Thymus (tissue), 11 donors: ENCODE measurements at regions not wholly inside any gene's neighbourhood (a gene's known extent, or its start where the extent isn't known, plus 50 kb on each side); places are given as distances from the start of the nearest gene placed in this dataset.

Experiments
- DNase-seq, 9 donors: peaks; one replicate each; pipeline ENCODE4 v3.0.0-alpha.2; 2013; ENCODE audit warnings: low spot score in 9 of 9, low read depth in 6 of 9, missing footprints in 1 of 9
- H3K27ac ChIP-seq, 2 donors: one replicate each; pipeline ENCODE4 v1.5.1; 2013; ENCODE audit warnings: control low read depth in 1 of 2, low read depth in 1 of 2, low read length in 1 of 2, mild to moderate bottlenecking in 1 of 2, moderate library complexity in 1 of 2
- H3K27me3 ChIP-seq, 2 donors: one replicate each; pipeline ENCODE4 v1.5.1; 2013; ENCODE audit warnings: low read length in 1 of 2; ENCODE audit not compliant: control insufficient read depth in 2 of 2, insufficient read depth in 1 of 2
- H3K36me3 ChIP-seq, 2 donors: one replicate each; pipeline ENCODE4 v1.5.1; 2013; ENCODE audit warnings: low read length in 1 of 2, mild to moderate bottlenecking in 1 of 2, moderate library complexity in 1 of 2; ENCODE audit not compliant: control insufficient read depth in 2 of 2, insufficient read depth in 2 of 2
- H3K4me1 ChIP-seq, 2 donors: one replicate each; pipeline ENCODE4 v1.5.1; 2013; ENCODE audit warnings: low read length in 2 of 2; ENCODE audit not compliant: control insufficient read depth in 2 of 2, insufficient read depth in 2 of 2
- H3K4me3 ChIP-seq, 2 donors: one replicate each; pipeline ENCODE4 v1.5.1; 2013; ENCODE audit warnings: low read length in 2 of 2, control low read depth in 1 of 2, mild to moderate bottlenecking in 1 of 2
- H3K9me3 ChIP-seq, 2 donors: one replicate each; pipeline ENCODE4 v1.5.1; 2013; ENCODE audit warnings: low read length in 1 of 2, mild to moderate bottlenecking in 1 of 2; ENCODE audit not compliant: control insufficient read depth in 2 of 2, insufficient read depth in 1 of 2
- WGBS: extraction: QIAGEN DNeasy Blood & Tissue Kit; methylation state at CpG from one replicate; pipeline ENCODE4 v1.1.7; 2013; 5-methylcytosine and 5-hydroxymethylcytosine counted together
- donor health status: healthy.

DNA sequence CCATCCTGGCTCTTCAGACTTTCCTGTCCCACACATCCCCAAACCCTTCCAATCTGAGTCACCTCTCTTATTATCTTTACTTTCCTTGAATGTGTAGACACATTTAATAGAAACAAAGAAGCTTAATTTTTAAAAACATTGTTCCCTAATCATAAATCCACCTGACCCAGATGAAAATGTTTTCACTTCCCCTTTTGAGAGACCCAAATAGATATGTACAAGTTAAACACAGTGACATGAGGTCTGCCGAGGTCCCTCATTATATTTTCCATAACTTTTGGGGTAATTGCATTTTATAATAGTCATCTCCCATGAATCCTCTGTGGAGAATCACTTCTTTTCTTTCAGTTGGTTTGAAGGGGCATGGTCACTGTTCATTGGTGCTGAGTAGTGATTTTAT is 191.1 kb downstream of the GRIN2B start:
- H3K36me3 ChIP-seq = no peaks in the 10 kb centered on the region
- 61% methylated on average over 1 of the region's 1 CpG for WGBS
- H3K9me3 ChIP-seq = no peaks in the 10 kb centered on the region
- no peak overlapping the region for H3K4me3 ChIP-seq
- DNase-seq = no peak
- no peaks in the 10 kb centered on the region for H3K27me3 ChIP-seq
- no peak overlapping the region for H3K27ac ChIP-seq
- H3K4me1 ChIP-seq = no peaks in the 10 kb centered on the region

DNA sequence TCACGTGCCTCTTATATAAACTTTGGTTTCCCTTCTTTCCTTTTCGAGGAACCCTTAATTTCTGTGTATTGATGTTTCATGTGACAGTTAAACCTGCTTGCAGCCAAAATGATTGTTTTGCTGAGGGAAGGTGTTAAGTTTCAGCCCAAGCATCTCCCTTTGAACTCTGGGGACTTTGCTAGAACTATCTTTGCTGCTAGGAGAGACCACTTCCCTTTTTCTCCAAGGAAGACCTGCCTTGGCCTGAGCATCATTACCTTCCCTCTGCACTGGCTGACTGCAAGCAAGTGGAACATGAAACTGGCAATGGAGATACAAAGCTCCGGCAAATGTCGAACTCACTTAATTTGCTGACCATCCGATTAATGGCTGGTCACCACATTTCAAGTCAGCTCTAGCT is 192.8 kb downstream of the GRIN2B start:
- no peaks in the 10 kb centered on the region for H3K4me1 ChIP-seq

DNA sequence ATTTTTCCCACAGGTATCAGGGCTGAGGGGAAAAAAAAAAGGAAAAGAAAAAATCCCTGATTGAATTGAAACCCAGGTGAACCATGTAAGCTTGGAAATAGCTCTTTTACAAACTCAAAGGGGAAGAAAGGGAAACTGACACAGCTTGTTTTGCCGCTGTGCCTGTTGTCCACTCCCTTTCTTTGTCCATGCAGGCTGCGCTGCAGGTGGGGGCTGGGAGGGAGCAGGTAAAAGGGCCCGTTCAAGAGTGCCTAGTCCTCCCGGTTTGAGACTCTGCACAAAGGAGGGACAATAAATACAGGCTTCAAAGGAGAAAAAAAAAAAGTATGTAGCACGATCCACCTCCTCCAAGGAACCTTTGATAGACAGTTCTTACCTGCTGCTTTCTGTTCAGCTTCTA is 194.8 kb downstream of the GRIN2B start:
- WGBS = 62% methylated on average over 5 of the region's 5 CpGs
- Histone ChIP-seq H3K9me3 (no peaks in the 10 kb centered on the region), H3K36me3 (no peaks in the 10 kb centered on the region), H3K27me3 (no peaks in the 10 kb centered on the region), H3K4me1 (no peaks in the 10 kb centered on the region), H3K27ac (no peak overlapping the region), H3K4me3 (no peak overlapping the region)
- DNase-seq = no peak

More for the DNA sequence above, 192.8 kb downstream of the GRIN2B start:
- Histone ChIP-seq H3K27me3 (no peaks in the 10 kb centered on the region), H3K27ac (no peak overlapping the region), H3K36me3 (no peaks in the 10 kb centered on the region), H3K4me3 (no peak overlapping the region), H3K9me3 (no peaks in the 10 kb centered on the region)
- no peak for DNase-seq
- WGBS = 69% methylated on average over 5 of the region's 5 CpGs

DNA sequence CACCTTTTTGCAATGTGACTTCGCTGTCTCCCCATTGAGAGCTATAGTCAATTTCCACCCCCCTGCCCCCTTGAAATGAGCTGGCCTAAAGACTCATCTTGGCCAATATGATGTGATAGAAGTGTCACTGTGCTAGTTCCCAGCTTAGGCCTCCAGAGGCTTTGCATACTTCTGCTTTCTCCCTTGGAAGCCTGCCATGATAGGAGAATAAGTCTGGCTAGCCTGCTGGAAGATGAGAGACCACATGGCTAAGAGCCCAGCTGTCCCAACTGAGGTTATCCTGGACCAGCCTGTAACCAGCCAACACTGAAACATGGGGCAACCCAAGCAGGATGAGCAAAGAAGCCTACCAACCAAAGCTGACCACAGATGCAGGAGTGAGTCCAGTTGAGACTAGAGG is 196.9 kb downstream of the GRIN2B start:
- H3K36me3 ChIP-seq = no peaks in the 10 kb centered on the region
- no peak overlapping the region for H3K4me3 ChIP-seq
- H3K4me1 ChIP-seq = no peaks in the 10 kb centered on the region
- WGBS = 100% methylated on average over 1 of the region's 1 CpG
- H3K9me3 ChIP-seq = no peaks in the 10 kb centered on the region
- no peak overlapping the region for H3K27ac ChIP-seq
- no peak for DNase-seq
- no peaks in the 10 kb centered on the region for H3K27me3 ChIP-seq

DNA sequence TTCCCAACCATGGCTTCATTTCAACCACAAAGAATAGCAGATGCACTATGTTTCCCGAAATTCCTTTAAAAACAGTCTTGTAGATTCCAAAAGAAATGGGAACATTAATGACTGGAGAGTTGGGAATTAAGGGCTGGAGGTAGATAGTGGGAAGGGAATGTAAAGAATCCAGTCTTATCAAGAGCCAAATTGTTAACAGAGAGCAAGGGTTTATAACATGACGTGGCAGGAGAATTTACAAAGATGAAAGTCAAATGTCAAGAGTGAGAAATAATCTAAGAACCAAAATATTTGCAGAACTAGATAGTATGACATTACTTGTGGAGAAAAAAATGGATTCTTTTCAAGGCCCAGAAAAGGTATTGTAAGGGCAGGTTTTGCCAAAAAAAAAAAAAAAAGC is 200.9 kb downstream of the GRIN2B start:
- Histone ChIP-seq H3K27me3 (no peaks in the 10 kb centered on the region), H3K4me3 (no peak overlapping the region), H3K4me1 (no peaks in the 10 kb centered on the region), H3K9me3 (no peaks in the 10 kb centered on the region), H3K36me3 (no peaks in the 10 kb centered on the region), H3K27ac (no peak overlapping the region)
- DNase-seq = no peak
- WGBS = 84% methylated on average over 2 of the region's 2 CpGs

DNA sequence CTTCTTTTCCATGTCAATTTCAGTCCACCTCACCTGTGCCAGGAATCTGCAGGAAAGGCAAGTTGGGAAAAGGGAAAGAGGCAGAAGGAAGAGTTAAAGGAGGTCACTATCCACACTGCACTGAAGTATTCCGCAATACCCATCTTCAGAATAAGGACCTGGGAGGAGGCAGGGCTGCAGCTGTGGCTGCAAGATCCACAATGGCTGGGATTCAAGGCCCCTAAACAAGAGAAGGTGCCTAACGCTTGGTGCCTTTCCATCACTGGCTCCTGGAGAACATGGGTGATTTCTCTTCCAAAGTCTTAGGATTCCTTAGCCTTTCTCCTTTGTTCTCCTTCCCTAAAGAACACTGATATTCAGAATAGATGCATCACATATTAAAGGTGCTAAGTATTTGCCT is 204.0 kb downstream of the GRIN2B start:
- H3K4me1 ChIP-seq = no peaks in the 10 kb centered on the region
- H3K4me3 ChIP-seq = no peak overlapping the region
- DNase-seq = no peak
- no peaks in the 10 kb centered on the region for H3K36me3 ChIP-seq
- WGBS = 81% methylated on average over 2 of the region's 2 CpGs
- no peaks in the 10 kb centered on the region for H3K27me3 ChIP-seq
- H3K27ac ChIP-seq = no peak overlapping the region
- H3K9me3 ChIP-seq = no peaks in the 10 kb centered on the region

DNA sequence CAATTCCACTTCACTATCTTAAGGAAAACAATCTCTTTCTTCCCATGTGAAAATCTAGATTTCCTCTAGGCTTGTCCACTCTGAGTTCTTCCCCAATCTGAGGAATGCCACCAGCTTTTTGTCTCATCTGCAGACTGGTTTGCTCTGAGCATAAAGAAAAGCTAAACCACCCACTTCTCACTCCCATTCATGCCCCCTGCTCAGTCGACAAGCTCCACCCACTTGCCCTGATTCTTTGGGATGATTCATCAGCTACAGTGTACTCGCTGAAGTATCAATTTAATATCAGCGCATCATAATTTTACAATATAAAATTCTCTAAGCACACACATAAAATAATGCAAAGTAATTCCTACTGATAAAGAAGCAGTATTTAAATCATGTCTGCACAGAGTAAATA is 209.1 kb downstream of the GRIN2B start:
- no peak for DNase-seq
- H3K36me3 ChIP-seq = no peaks in the 10 kb centered on the region
- no peaks in the 10 kb centered on the region for H3K4me1 ChIP-seq
- WGBS = 88% methylated on average over 3 of the region's 3 CpGs
- no peaks in the 10 kb centered on the region for H3K27me3 ChIP-seq
- no peaks in the 10 kb centered on the region for H3K9me3 ChIP-seq
- no peak overlapping the region for H3K4me3 ChIP-seq
- H3K27ac ChIP-seq = no peak overlapping the region

DNA sequence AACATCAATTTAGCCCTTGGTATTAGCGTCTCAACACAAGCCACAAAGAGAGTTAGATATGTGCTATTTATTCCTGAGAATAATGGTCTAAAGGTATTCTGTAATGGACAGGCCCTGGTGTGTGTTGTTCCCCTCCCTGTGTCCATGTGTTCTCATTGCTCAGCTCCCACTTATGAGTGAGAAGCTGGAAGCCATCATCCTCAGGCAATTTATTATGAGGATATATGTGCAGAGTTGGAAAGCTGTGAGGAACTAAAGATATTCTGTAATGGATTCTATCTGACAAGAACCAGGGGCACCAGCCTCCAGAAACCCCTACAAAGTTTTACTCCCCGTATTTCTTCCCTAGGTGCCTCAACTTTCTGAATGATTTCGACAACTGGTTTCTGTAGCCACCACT is 210.8 kb downstream of the GRIN2B start:
- Histone ChIP-seq H3K4me1 (no peaks in the 10 kb centered on the region), H3K9me3 (no peaks in the 10 kb centered on the region), H3K27me3 (no peaks in the 10 kb centered on the region), H3K36me3 (no peaks in the 10 kb centered on the region), H3K4me3 (no peak overlapping the region), H3K27ac (no peak overlapping the region)
- WGBS = 87% methylated on average over 3 of the region's 3 CpGs
- no peak for DNase-seq

DNA sequence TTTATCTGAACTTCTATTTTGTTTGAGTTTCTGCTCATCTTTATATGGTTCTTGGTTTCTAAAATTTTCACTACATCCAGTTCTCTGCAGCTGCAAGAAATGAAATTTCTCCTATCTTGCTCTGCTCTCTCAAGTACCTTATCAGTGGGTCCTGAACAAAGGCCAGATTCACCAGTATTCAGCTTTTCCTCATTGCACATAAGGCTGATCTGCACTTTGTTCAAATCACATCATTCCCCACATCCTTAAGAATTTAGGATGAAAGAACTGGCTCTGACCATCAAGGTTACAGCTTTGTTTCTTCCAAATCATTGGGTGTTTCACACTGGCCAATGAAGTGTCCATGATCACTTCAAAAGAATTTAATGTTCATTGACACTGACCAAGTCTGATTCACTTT is 211.4 kb downstream of the GRIN2B start:
- no peaks in the 10 kb centered on the region for H3K4me1 ChIP-seq
- no peak for DNase-seq
- H3K36me3 ChIP-seq = no peaks in the 10 kb centered on the region
- H3K4me3 ChIP-seq = no peak overlapping the region
- no peak overlapping the region for H3K27ac ChIP-seq
- H3K27me3 ChIP-seq = no peaks in the 10 kb centered on the region
- H3K9me3 ChIP-seq = no peaks in the 10 kb centered on the region

DNA sequence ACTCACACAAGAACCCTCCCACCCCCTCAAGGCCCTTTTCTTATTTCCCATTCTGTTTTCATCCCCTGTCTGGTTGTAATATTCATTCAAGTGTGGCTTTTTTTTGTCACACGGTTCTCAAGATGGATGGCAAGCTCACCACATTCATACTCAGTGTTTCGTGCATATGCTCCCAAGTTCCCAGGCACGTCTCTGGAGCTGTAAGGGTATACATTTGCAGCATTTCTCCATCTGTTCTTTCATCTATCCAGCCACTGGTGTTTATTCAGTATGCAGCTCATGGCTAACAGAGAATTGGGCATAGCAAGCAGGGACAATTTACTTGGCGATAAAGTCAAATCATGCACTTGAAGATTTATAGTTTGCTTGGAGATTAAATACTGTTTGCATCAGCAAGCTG is 212.1 kb downstream of the GRIN2B start:
- Histone ChIP-seq H3K27me3 (no peaks in the 10 kb centered on the region), H3K4me3 (no peak overlapping the region), H3K9me3 (no peaks in the 10 kb centered on the region), H3K36me3 (no peaks in the 10 kb centered on the region), H3K4me1 (no peaks in the 10 kb centered on the region), H3K27ac (no peak overlapping the region)
- WGBS = 92% methylated on average over 4 of the region's 4 CpGs
- DNase-seq = no peak
